ENCODE measurements at regions not wholly inside any gene's neighbourhood (a gene's known extent, or its start where the extent isn't known, plus 50 kb on each side); places are given as distances from the start of the nearest gene placed in this dataset.

DNA sequence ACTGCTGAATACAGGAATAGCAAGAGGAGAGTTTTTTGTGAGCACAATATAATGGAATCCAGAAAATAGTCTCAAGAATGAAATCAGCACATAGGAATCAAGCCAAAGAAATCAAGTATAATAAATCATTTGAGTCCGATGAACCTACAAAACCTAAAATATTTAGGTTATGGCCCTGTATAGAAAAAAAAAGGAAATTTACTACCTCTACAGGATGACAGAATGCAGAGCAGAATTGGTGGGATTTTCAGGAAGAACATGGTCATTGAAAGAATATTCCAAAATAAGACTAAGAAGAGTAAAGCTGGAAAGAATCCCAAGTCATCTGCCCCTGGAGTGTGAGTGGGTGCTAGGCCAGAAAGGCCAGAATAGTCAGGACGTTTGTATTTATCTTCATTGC is 1041.2 kb upstream of the CDH2 start:
- no peak for TF ChIP-seq ZFX (IDR thresholded peaks at IDR 0.05; ENCODE audit: borderline replicate concordance)
- TF ChIP-seq, protein P1, sequence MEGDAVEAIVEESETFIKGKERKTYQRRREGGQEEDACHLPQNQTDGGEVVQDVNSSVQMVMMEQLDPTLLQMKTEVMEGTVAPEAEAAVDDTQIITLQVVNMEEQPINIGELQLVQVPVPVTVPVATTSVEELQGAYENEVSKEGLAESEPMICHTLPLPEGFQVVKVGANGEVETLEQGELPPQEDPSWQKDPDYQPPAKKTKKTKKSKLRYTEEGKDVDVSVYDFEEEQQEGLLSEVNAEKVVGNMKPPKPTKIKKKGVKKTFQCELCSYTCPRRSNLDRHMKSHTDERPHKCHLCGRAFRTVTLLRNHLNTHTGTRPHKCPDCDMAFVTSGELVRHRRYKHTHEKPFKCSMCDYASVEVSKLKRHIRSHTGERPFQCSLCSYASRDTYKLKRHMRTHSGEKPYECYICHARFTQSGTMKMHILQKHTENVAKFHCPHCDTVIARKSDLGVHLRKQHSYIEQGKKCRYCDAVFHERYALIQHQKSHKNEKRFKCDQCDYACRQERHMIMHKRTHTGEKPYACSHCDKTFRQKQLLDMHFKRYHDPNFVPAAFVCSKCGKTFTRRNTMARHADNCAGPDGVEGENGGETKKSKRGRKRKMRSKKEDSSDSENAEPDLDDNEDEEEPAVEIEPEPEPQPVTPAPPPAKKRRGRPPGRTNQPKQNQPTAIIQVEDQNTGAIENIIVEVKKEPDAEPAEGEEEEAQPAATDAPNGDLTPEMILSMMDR (IDR thresholded peaks at IDR 0.05), result no peak
- H3K27ac ChIP-seq, result no peak overlapping the region

DNA sequence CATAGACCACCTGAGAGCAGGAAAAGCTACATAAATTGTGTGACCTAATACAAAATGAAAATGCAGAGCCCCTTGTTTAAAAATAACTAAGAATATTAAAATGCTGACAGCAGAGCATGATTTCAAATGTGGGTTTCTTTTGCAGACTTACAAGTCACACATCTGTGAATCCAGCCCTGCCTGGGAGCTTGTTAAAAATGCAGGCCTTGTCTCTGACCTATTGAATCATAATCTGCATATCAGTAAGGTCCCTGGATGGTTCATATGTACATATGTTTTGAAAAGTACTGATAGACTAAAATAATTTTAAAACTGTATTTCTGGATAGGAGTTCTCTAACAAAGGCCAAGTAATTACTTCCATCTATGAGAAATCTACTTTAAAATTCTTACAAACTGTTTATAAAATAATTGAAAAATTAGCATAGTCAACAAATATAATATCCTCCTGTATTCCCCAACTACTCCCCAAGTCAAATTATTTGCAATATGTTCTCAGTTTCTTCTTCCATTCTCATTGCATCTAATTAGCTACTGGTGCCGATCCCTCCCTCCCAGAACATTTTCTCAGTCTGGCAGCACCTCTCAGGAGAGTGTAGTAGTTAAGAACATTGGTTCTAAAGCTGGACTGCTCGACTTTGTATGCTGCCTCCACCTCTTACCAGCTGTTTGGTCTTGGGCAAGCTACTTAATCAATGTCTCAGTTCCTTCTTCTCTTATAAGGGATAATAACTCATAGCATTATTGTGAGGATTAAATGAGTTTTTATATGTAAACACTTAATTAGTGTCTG is 1040.4 kb upstream of the CDH2 start:
- H3K27ac ChIP-seq, result no peak overlapping the region
- TF ChIP-seq, protein P1 (IDR thresholded peaks at IDR 0.05), result no peak
- TF ChIP-seq ZFX (IDR thresholded peaks at IDR 0.05; ENCODE audit: borderline replicate concordance), result no peak

DNA sequence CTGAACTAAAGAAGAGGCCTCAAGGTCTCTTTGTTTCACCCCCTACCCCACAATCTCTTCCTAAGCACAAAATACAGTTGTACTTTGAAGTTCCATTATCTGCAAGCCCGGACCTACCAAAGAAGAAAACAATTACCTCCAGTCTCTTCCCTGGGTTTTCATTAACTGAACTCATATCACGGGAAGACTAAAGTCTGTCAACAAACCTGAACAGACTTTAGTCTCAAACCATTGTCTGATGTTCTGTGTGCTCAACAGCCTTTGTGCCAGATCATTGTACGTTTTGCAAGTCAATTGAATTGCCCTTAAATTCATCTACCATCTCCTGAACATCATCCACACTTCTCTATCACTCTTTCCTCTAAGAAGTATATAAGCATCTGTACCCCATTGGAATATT is 1021.9 kb upstream of the CDH2 start:
- TF ChIP-seq ZFX (IDR thresholded peaks at IDR 0.05; ENCODE audit: borderline replicate concordance), result no peak
- TF ChIP-seq, protein P1 (IDR thresholded peaks at IDR 0.05), result no peak
- H3K27ac ChIP-seq, result no peak overlapping the region

DNA sequence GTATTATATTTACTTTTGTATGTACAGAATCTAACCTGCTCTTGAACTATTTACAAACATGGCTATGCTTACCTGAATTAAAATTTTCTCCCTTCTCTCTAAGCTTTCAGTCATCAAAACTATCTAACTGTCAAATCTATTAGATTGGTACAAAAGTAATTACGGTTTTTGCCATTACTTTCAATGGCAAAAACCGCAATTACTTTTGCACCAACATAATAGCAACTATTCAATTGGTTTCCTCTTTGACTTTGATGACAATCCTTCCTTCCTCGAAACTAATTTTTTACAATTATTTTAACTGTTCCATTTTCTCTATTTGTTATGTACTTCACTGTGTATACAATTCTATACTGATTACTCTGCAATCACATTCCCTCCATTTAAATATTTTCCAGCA is 1019.4 kb upstream of the CDH2 start:
- TF ChIP-seq, protein P1 (IDR thresholded peaks at IDR 0.05), result no peak
- no peak for TF ChIP-seq ZFX (IDR thresholded peaks at IDR 0.05; ENCODE audit: borderline replicate concordance)
- H3K27ac ChIP-seq, result no peak overlapping the region

DNA sequence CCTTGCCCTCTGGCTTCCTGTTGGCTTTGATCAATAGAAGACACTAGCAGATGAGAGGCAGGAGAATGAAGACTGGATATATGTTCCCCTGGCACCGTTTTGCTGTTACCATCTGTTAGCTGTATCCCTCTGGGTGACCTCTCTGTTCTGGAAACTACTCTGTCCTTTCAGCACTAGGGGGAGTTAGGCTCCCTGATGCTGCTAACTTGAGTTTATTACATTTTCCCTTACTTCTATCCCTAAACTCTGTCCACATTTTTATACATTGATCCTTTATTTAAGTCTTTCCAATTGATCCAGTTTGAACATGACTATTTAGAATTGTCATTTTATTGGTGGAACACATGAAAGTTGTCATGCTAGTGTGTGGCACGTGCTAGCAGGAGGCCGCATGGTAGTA is 1014.3 kb upstream of the CDH2 start:
- no peak for TF ChIP-seq ZFX (IDR thresholded peaks at IDR 0.05; ENCODE audit: borderline replicate concordance)
- TF ChIP-seq, protein P1 (IDR thresholded peaks at IDR 0.05), result peak; percentile 53
- no peak overlapping the region for H3K27ac ChIP-seq

DNA sequence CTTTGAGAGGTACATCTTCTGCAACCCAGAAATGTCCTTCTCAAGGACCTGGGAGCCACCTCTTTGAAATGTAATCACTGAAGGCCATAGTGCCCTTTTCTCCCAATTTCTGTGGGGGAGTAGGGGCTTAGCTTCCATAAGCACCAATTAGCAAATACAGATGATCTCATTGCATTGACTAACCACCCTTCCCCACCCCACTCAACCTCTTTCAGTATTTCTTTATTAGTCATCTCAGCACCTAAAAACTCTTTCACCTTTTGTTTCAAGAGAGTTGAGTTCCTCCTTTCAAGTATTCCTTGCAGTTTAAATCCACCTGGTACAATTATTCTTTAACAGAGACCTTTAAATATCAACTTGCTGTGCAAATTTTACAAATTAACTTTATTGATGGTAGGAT is 1011.8 kb upstream of the CDH2 start:
- TF ChIP-seq ZFX (IDR thresholded peaks at IDR 0.05; ENCODE audit: borderline replicate concordance), result no peak
- TF ChIP-seq, protein P1 (IDR thresholded peaks at IDR 0.05), result no peak
- H3K27ac ChIP-seq, result no peak overlapping the region

DNA sequence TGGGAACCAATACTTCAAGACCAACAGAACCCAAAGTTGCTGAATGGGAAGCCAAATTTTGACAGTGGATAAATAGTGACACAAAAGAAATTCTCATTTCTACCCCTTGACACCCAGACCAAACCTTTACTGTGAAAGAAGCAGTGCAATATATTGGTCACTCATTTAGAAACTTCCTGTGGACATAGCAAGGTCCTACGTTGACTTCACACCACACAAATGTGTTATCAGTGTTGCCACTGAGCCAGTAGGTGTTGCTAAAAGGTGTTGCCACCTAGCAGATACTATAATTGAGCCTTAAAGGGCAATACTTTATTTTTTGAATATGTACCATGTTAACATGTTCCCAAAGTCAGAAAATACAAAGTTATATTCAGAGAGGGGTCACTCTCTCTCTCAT is 1008.9 kb upstream of the CDH2 start:
- H3K27ac ChIP-seq, result no peak overlapping the region
- TF ChIP-seq, protein P1 (IDR thresholded peaks at IDR 0.05), result no peak
- TF ChIP-seq ZFX (IDR thresholded peaks at IDR 0.05; ENCODE audit: borderline replicate concordance), result no peak
